ENCODE measurements at regions not wholly inside any gene's neighbourhood (a gene's known extent, or its start where the extent isn't known, plus 50 kb on each side); places are given as distances from the start of the nearest gene placed in this dataset.

GRCh38 chr9:16970321-16970720, 99.9 kb upstream of the BNC2 start:
- H3K4me1 ChIP-seq, result no peaks in the 10 kb centered on the region
- DNase-seq (ENCODE audit: extremely low spot score in 2 of 2), result no peak
- intact Hi-C loops (cut with DNase I), result no loop called here
- H3K36me3 ChIP-seq, result no peaks in the 10 kb centered on the region
- H3K27me3 ChIP-seq, result no peaks in the 10 kb centered on the region
- H3K9me3 ChIP-seq, result no peaks in the 10 kb centered on the region
- no peak overlapping the region for H3K4me3 ChIP-seq
- no peak overlapping the region for H3K27ac ChIP-seq
- TF ChIP-seq CTCF (IDR thresholded peaks at IDR 0.05) (no peak), POLR2AphosphoS5 (IDR thresholded peaks at IDR 0.05; ENCODE audit: insufficient read depth in 1 of 2, low read depth in 1 of 2) (no peak), POLR2A (IDR thresholded peaks at IDR 0.05) (no peak)

GRCh38 chr9:16964228-16964627, 93.8 kb upstream of the BNC2 start:
- H3K27me3 ChIP-seq, result no peaks in the 10 kb centered on the region
- intact Hi-C loops (cut with DNase I), result no loop called here
- no peaks in the 10 kb centered on the region for H3K4me1 ChIP-seq
- H3K4me3 ChIP-seq, result no peak overlapping the region
- TF ChIP-seq POLR2AphosphoS5 (IDR thresholded peaks at IDR 0.05; ENCODE audit: insufficient read depth in 1 of 2, low read depth in 1 of 2), result no peak
- no peaks in the 10 kb centered on the region for H3K36me3 ChIP-seq
- no peak overlapping the region for H3K27ac ChIP-seq
- no peak for DNase-seq (ENCODE audit: extremely low spot score in 2 of 2)
- no peaks in the 10 kb centered on the region for H3K9me3 ChIP-seq

GRCh38 chr9:16960084-16960483, 89.6 kb upstream of the BNC2 start:
- no peak for TF ChIP-seq POLR2AphosphoS5 (IDR thresholded peaks at IDR 0.05; ENCODE audit: insufficient read depth in 1 of 2, low read depth in 1 of 2)
- TF ChIP-seq CTCF (IDR thresholded peaks at IDR 0.05), result no peak
- no peak for TF ChIP-seq POLR2A (IDR thresholded peaks at IDR 0.05)
- Histone ChIP-seq H3K4me1 (no peaks in the 10 kb centered on the region), H3K36me3 (no peaks in the 10 kb centered on the region), H3K27ac (no peak overlapping the region), H3K27me3 (no peaks in the 10 kb centered on the region), H3K9me3 (no peaks in the 10 kb centered on the region), H3K4me3 (no peak overlapping the region)
- intact Hi-C loops (cut with DNase I), result no loop called here
- DNase-seq (ENCODE audit: extremely low spot score in 2 of 2), result no peak

GRCh38 chr9:16959391-16959790, 88.9 kb upstream of the BNC2 start:
- intact Hi-C loops (cut with DNase I), result no loop called here
- DNase-seq (ENCODE audit: extremely low spot score in 2 of 2), result no peak
- no peaks in the 10 kb centered on the region for H3K9me3 ChIP-seq

GRCh38 chr9:16954040-16954439, 83.6 kb upstream of the BNC2 start:
- Histone ChIP-seq H3K27me3 (no peaks in the 10 kb centered on the region), H3K4me3 (no peak overlapping the region), H3K27ac (no peak overlapping the region), H3K4me1 (no peaks in the 10 kb centered on the region), H3K36me3 (no peaks in the 10 kb centered on the region), H3K9me3 (no peaks in the 10 kb centered on the region)
- no peak for DNase-seq (ENCODE audit: extremely low spot score in 2 of 2)
- intact Hi-C loops (cut with DNase I), result no loop called here
- TF ChIP-seq POLR2AphosphoS5 (IDR thresholded peaks at IDR 0.05; ENCODE audit: insufficient read depth in 1 of 2, low read depth in 1 of 2), result no peak
- no peak for TF ChIP-seq CTCF (IDR thresholded peaks at IDR 0.05)
- TF ChIP-seq POLR2A (IDR thresholded peaks at IDR 0.05), result no peak

More at GRCh38 chr9:16959391-16959790, 88.9 kb upstream of the BNC2 start:
- Histone ChIP-seq H3K27me3 (no peaks in the 10 kb centered on the region), H3K4me3 (no peak overlapping the region), H3K36me3 (no peaks in the 10 kb centered on the region), H3K27ac (no peak overlapping the region), H3K4me1 (no peaks in the 10 kb centered on the region)
- TF ChIP-seq POLR2A (IDR thresholded peaks at IDR 0.05) (no peak), CTCF (IDR thresholded peaks at IDR 0.05) (no peak), POLR2AphosphoS5 (IDR thresholded peaks at IDR 0.05; ENCODE audit: insufficient read depth in 1 of 2, low read depth in 1 of 2) (no peak)

- intact Hi-C loops (cut with DNase I), result no loop called here
- H3K4me1 ChIP-seq, result no peaks in the 10 kb centered on the region
- H3K4me3 ChIP-seq, result no peak overlapping the region
- H3K27me3 ChIP-seq, result no peaks in the 10 kb centered on the region
- H3K36me3 ChIP-seq, result no peaks in the 10 kb centered on the region
- no peak for DNase-seq (ENCODE audit: extremely low spot score in 2 of 2)
- no peaks in the 10 kb centered on the region for H3K9me3 ChIP-seq
- no peak overlapping the region for H3K27ac ChIP-seq
- TF ChIP-seq POLR2AphosphoS5 (IDR thresholded peaks at IDR 0.05; ENCODE audit: insufficient read depth in 1 of 2, low read depth in 1 of 2), result no peak
- TF ChIP-seq POLR2A (IDR thresholded peaks at IDR 0.05), result no peak
- no peak for TF ChIP-seq CTCF (IDR thresholded peaks at IDR 0.05)
Measured at GRCh38 chr9:16951502-16951901, 81.0 kb upstream of the BNC2 start.

Data from vagina (tissue), 2 donors.